ENCODE measurements at regions not wholly inside any gene's neighbourhood (a gene's known extent, or its start where the extent isn't known, plus 50 kb on each side); places are given as distances from the start of the nearest gene placed in this dataset.
A peak's percentile ranks its signal among the peaks of the same experiment; 100 is the strongest.

- H4K20me1 ChIP-seq (replicated peaks; ENCODE audit: insufficient read depth) = no peaks in the 10 kb centered on the region
- no peak overlapping the region for H3K4me3 Mint-ChIP-seq
- no peaks in the 10 kb centered on the region for H3K27me3 ChIP-seq (ENCODE audit: insufficient read depth)
- no peaks in the 10 kb centered on the region for H3K9me2 ChIP-seq (ENCODE audit: insufficient read depth)
- H3K27ac Mint-ChIP-seq = peak overlapping the region; percentile 86; the same call in 1 of the 2 replicates
- no peaks in the 10 kb centered on the region for H3K9me3 Mint-ChIP-seq
- no peak overlapping the region for H3K4me2 ChIP-seq
- ATAC-seq = no peak
- H3K27ac ChIP-seq (ENCODE audit: low read depth) = no peak overlapping the region
- peaks cover 10% of the 10 kb centered on the region for H3K27me3 Mint-ChIP-seq (ENCODE audit: insufficient read depth, low read depth, poor library complexity)
- TF ChIP-seq CTCF (conservative IDR thresholded peaks at IDR 0.05; ENCODE audit: low read depth in 2 of 2) (no peak), EZH2phosphoT487 (IDR thresholded peaks at IDR 0.05; ENCODE audit: unreplicated experiment) (no peak), STAT1 (IDR thresholded peaks at IDR 0.05; ENCODE audit: unreplicated experiment) (no peak), JUNB (IDR thresholded peaks at IDR 0.05; ENCODE audit: unreplicated experiment) (no peak), CREB1 (CRISPR knock-in tag; IDR thresholded peaks at IDR 0.05; ENCODE audit: low read depth) (no peak), NANOG (IDR thresholded peaks at IDR 0.05; ENCODE audit: borderline replicate concordance) (no peak), ZNF331 (CRISPR knock-in tag; IDR thresholded peaks at IDR 0.05; ENCODE audit: low read depth) (no peak), ZNF462 (CRISPR knock-in tag; IDR thresholded peaks at IDR 0.05) (no peak), EZH2 (IDR thresholded peaks at IDR 0.05; ENCODE audit: low read depth, unreplicated experiment) (no peak), ZNF114 (CRISPR knock-in tag; IDR thresholded peaks at IDR 0.05) (no peak)
- TF ChIP-seq, protein P1, sequence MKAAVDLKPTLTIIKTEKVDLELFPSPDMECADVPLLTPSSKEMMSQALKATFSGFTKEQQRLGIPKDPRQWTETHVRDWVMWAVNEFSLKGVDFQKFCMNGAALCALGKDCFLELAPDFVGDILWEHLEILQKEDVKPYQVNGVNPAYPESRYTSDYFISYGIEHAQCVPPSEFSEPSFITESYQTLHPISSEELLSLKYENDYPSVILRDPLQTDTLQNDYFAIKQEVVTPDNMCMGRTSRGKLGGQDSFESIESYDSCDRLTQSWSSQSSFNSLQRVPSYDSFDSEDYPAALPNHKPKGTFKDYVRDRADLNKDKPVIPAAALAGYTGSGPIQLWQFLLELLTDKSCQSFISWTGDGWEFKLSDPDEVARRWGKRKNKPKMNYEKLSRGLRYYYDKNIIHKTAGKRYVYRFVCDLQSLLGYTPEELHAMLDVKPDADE (IDR thresholded peaks at IDR 0.05) = no peak
- TF ChIP-seq, protein P2, sequence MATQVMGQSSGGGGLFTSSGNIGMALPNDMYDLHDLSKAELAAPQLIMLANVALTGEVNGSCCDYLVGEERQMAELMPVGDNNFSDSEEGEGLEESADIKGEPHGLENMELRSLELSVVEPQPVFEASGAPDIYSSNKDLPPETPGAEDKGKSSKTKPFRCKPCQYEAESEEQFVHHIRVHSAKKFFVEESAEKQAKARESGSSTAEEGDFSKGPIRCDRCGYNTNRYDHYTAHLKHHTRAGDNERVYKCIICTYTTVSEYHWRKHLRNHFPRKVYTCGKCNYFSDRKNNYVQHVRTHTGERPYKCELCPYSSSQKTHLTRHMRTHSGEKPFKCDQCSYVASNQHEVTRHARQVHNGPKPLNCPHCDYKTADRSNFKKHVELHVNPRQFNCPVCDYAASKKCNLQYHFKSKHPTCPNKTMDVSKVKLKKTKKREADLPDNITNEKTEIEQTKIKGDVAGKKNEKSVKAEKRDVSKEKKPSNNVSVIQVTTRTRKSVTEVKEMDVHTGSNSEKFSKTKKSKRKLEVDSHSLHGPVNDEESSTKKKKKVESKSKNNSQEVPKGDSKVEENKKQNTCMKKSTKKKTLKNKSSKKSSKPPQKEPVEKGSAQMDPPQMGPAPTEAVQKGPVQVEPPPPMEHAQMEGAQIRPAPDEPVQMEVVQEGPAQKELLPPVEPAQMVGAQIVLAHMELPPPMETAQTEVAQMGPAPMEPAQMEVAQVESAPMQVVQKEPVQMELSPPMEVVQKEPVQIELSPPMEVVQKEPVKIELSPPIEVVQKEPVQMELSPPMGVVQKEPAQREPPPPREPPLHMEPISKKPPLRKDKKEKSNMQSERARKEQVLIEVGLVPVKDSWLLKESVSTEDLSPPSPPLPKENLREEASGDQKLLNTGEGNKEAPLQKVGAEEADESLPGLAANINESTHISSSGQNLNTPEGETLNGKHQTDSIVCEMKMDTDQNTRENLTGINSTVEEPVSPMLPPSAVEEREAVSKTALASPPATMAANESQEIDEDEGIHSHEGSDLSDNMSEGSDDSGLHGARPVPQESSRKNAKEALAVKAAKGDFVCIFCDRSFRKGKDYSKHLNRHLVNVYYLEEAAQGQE (IDR thresholded peaks at IDR 0.05; ENCODE audit: unreplicated experiment) = no peak
- no peak overlapping the region for H3K4me3 ChIP-seq
- H3F3A ChIP-seq (replicated peaks; ENCODE audit: low read depth) = no peaks in the 10 kb centered on the region
- no peak for DNase-seq (ENCODE audit: low spot score)
- no peaks in the 10 kb centered on the region for H3K36me3 ChIP-seq (ENCODE audit: insufficient read depth)
- H3K4me1 ChIP-seq (ENCODE audit: insufficient read depth) = no peaks in the 10 kb centered on the region
- 0 out of 2 replicates have a peak overlapping the region, but pooled peaks have one; percentile 5 for H2AFZ ChIP-seq
- peaks cover 7% of the 10 kb centered on the region; the same call in 1 of the 3 replicates for H3K4me1 Mint-ChIP-seq
- H3K79me2 ChIP-seq (replicated peaks; ENCODE audit: insufficient read depth) = no peaks in the 10 kb centered on the region
- no peaks in the 10 kb centered on the region for H3K36me3 Mint-ChIP-seq (ENCODE audit: low read depth)
Observed at GRCh38 chr2:239813261-239814115, 211.7 kb downstream of the NDUFA10 start.
